Nephron (organoid): ENCODE measurements at regions not wholly inside any gene's neighbourhood (a gene's known extent, or its start where the extent isn't known, plus 50 kb on each side); places are given as distances from the start of the nearest gene placed in this dataset.

Experiments used
- H3K27ac Mint-ChIP-seq, 3 experiments: 2 replicates each; pipeline ENCODE4 v1.8.0; 2020; ENCODE audit warnings: mixed read lengths in 3 of 3, mild to moderate bottlenecking in 2 of 3, moderate library complexity in 1 of 3
- H3K27me3 Mint-ChIP-seq: 2 replicates; pipeline ENCODE4 v1.8.0; 2021; ENCODE audit warnings: low read depth, mild to moderate bottlenecking, moderate library complexity, mixed read lengths
- H3K36me3 Mint-ChIP-seq: 2 replicates; pipeline ENCODE4 v1.8.0; 2020; ENCODE audit warnings: low read depth, mixed read lengths
- H3K4me1 Mint-ChIP-seq: 2 replicates; pipeline ENCODE4 v1.8.0; 2020; ENCODE audit warnings: mixed read lengths
- H3K4me3 Mint-ChIP-seq, 3 experiments: 2 replicates each; pipeline ENCODE4 v1.8.0; 2020; ENCODE audit warnings: mild to moderate bottlenecking in 3 of 3, mixed read lengths in 3 of 3, moderate library complexity in 2 of 3
- H3K9me3 Mint-ChIP-seq: 2 replicates; pipeline ENCODE4 v1.8.0; 2020; ENCODE audit warnings: mixed read lengths
- TF ChIP-seq, protein P1 (sequence below), 3 experiments: fragments of 200-600 bp; sonication (generic); IDR thresholded peaks; one replicate each; pipeline ENCODE4 v1.5.0; 2021; ENCODE audit warnings: antibody characterized with exemption in 3 of 3; ENCODE audit not compliant: unreplicated experiment in 3 of 3

DNA sequence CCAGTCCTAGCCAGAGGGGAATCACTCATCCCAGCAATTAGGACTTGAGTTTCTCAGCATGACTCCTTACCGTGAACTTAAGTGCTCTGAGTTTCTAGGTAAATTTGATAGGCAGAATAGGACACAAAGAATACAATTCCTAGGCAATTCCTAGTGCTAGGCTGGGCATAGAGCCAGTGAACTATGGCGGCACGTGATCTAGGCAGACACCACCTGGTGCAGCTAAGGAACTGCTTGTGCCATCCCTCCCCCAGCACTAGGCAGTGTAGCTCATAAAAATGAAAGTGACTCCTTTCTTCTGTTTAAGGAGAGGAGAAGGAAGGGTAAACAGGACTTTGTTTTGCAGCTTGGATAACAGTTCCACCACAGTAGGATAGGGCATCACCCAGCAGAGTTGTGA lies 736.3 kb upstream of the PCDH7 start:
- Mint-ChIP-seq H3K27me3 (no peaks in the 10 kb centered on the region), H3K36me3 (no peaks in the 10 kb centered on the region), H3K27ac (no peak overlapping the region), H3K4me3 (no peak overlapping the region), H3K9me3 (no peaks in the 10 kb centered on the region), H3K4me1 (no peaks in the 10 kb centered on the region)
- TF ChIP-seq, protein P1, sequence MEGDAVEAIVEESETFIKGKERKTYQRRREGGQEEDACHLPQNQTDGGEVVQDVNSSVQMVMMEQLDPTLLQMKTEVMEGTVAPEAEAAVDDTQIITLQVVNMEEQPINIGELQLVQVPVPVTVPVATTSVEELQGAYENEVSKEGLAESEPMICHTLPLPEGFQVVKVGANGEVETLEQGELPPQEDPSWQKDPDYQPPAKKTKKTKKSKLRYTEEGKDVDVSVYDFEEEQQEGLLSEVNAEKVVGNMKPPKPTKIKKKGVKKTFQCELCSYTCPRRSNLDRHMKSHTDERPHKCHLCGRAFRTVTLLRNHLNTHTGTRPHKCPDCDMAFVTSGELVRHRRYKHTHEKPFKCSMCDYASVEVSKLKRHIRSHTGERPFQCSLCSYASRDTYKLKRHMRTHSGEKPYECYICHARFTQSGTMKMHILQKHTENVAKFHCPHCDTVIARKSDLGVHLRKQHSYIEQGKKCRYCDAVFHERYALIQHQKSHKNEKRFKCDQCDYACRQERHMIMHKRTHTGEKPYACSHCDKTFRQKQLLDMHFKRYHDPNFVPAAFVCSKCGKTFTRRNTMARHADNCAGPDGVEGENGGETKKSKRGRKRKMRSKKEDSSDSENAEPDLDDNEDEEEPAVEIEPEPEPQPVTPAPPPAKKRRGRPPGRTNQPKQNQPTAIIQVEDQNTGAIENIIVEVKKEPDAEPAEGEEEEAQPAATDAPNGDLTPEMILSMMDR (IDR thresholded peaks at IDR 0.05; ENCODE audit: unreplicated experiment in 3 of 3) = no peak

DNA sequence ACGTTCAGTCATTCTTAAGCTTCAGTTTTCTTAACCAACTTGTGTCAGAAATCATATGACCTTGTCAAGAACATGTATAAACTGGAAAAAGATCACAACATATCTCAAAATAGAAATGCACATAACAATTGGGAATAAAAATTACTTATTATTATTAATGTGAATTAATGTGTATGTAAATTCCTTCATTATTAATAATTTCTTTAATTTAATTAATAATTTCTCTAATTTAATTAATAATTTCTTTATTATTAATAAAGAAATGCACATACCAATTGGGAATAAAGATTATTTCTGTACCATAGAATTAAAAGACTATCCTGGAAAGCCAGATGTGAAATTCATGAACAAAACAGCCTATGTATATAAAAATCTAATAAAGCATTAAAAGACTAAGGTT lies 718.5 kb upstream of the PCDH7 start:
- Mint-ChIP-seq H3K9me3 (no peaks in the 10 kb centered on the region), H3K27ac (no peak overlapping the region), H3K4me1 (no peaks in the 10 kb centered on the region), H3K36me3 (no peaks in the 10 kb centered on the region), H3K27me3 (no peaks in the 10 kb centered on the region), H3K4me3 (no peak overlapping the region)
- TF ChIP-seq, protein P1 (IDR thresholded peaks at IDR 0.05; ENCODE audit: unreplicated experiment in 3 of 3) = no peak

GRCh38 chr4:30002341-30002740 lies 717.8 kb upstream of the PCDH7 start:
- H3K36me3 Mint-ChIP-seq = no peaks in the 10 kb centered on the region
- TF ChIP-seq, protein P1 (IDR thresholded peaks at IDR 0.05; ENCODE audit: unreplicated experiment in 3 of 3) = no peak

GRCh38 chr4:30005995-30006394 lies 714.2 kb upstream of the PCDH7 start:
- Mint-ChIP-seq H3K4me3 (no peak overlapping the region), H3K36me3 (no peaks in the 10 kb centered on the region), H3K27me3 (no peaks in the 10 kb centered on the region), H3K9me3 (peaks cover 2% of the 10 kb centered on the region), H3K27ac (no peak overlapping the region), H3K4me1 (no peaks in the 10 kb centered on the region)
- TF ChIP-seq, protein P1 (IDR thresholded peaks at IDR 0.05; ENCODE audit: unreplicated experiment in 3 of 3) = no peak

More at GRCh38 chr4:30002341-30002740, 717.8 kb upstream of the PCDH7 start:
- Mint-ChIP-seq H3K9me3 (no peaks in the 10 kb centered on the region), H3K4me1 (no peaks in the 10 kb centered on the region), H3K27me3 (no peaks in the 10 kb centered on the region), H3K27ac (no peak overlapping the region), H3K4me3 (no peak overlapping the region)

GRCh38 chr4:30024526-30024925 lies 695.6 kb upstream of the PCDH7 start:
- TF ChIP-seq, protein P1 (IDR thresholded peaks at IDR 0.05; ENCODE audit: unreplicated experiment in 3 of 3) = no peak
- H3K27me3 Mint-ChIP-seq = no peaks in the 10 kb centered on the region

GRCh38 chr4:30028826-30029225 lies 691.3 kb upstream of the PCDH7 start:
- TF ChIP-seq, protein P1 (IDR thresholded peaks at IDR 0.05; ENCODE audit: unreplicated experiment in 3 of 3) = no peak
- Mint-ChIP-seq H3K4me3 (no peak overlapping the region), H3K27ac (no peak overlapping the region), H3K4me1 (no peaks in the 10 kb centered on the region), H3K27me3 (no peaks in the 10 kb centered on the region), H3K9me3 (no peaks in the 10 kb centered on the region), H3K36me3 (no peaks in the 10 kb centered on the region)

More at GRCh38 chr4:30024526-30024925, 695.6 kb upstream of the PCDH7 start:
- Mint-ChIP-seq H3K9me3 (no peaks in the 10 kb centered on the region), H3K27ac (no peak overlapping the region), H3K36me3 (no peaks in the 10 kb centered on the region), H3K4me1 (no peaks in the 10 kb centered on the region), H3K4me3 (no peak overlapping the region)
